Glutamatergic neuron (in vitro differentiated cells): ENCODE measurements at regions not wholly inside any gene's neighbourhood (a gene's known extent, or its start where the extent isn't known, plus 50 kb on each side); places are given as distances from the start of the nearest gene placed in this dataset.

ENCODE experiments used
- DNase-seq: peaks from one replicate; pipeline ENCODE4 v3.0.0; 2022
- H3K27ac Mint-ChIP-seq: one replicate; pipeline ENCODE4 v1.8.0; 2020; ENCODE audit warnings: mild to moderate bottlenecking, mixed read lengths, inconsistent platforms; ENCODE audit not compliant: unreplicated experiment
- H3K27me3 Mint-ChIP-seq: one replicate; pipeline ENCODE4 v1.8.0; 2020; ENCODE audit warnings: mild to moderate bottlenecking, moderate library complexity, mixed read lengths, inconsistent platforms; ENCODE audit not compliant: unreplicated experiment
- H3K36me3 Mint-ChIP-seq: one replicate; pipeline ENCODE4 v1.8.0; 2020; ENCODE audit warnings: mild to moderate bottlenecking, mixed read lengths, inconsistent platforms; ENCODE audit not compliant: unreplicated experiment
- H3K4me1 Mint-ChIP-seq: one replicate; pipeline ENCODE4 v1.8.0; 2020; ENCODE audit warnings: mild to moderate bottlenecking, low read depth, mixed read lengths, inconsistent platforms; ENCODE audit not compliant: unreplicated experiment
- H3K4me3 Mint-ChIP-seq: one replicate; pipeline ENCODE4 v1.8.0; 2020; ENCODE audit warnings: mild to moderate bottlenecking, mixed read lengths, inconsistent platforms; ENCODE audit not compliant: unreplicated experiment
- H3K9me3 Mint-ChIP-seq: one replicate; pipeline ENCODE4 v1.8.0; 2020; ENCODE audit warnings: mild to moderate bottlenecking, moderate library complexity, mixed read lengths, inconsistent platforms; ENCODE audit not compliant: unreplicated experiment
- CTCF ChIP-seq: fragments of 200-600 bp; sonication (generic); IDR thresholded peaks from one replicate; pipeline ENCODE4 v1.5.0; 2021; ENCODE audit not compliant: partially characterized antibody, unreplicated experiment

GRCh38 chr10:108980869-108981268 lies 942.4 kb downstream of the XPNPEP1 start:
- H3K27me3 Mint-ChIP-seq, result no peaks in the 10 kb centered on the region

GRCh38 chr10:108975459-108976058 lies 947.8 kb downstream of the XPNPEP1 start:
- no peaks in the 10 kb centered on the region for H3K4me1 Mint-ChIP-seq

More at GRCh38 chr10:108980869-108981268, 942.4 kb downstream of the XPNPEP1 start:
- Mint-ChIP-seq H3K9me3 (no peaks in the 10 kb centered on the region), H3K4me1 (no peaks in the 10 kb centered on the region), H3K27ac (no peak overlapping the region), H3K36me3 (no peaks in the 10 kb centered on the region), H3K4me3 (no peak overlapping the region)
- no peak for TF ChIP-seq CTCF
- no peak for DNase-seq

GRCh38 chr10:108970016-108970415 lies 953.3 kb downstream of the XPNPEP1 start:
- Mint-ChIP-seq H3K4me3 (no peak overlapping the region), H3K27ac (no peak overlapping the region), H3K9me3 (no peaks in the 10 kb centered on the region), H3K36me3 (no peaks in the 10 kb centered on the region), H3K27me3 (peaks cover 2% of the 10 kb centered on the region), H3K4me1 (no peaks in the 10 kb centered on the region)
- no peak for DNase-seq
- TF ChIP-seq CTCF, result no peak

More at GRCh38 chr10:108975459-108976058, 947.8 kb downstream of the XPNPEP1 start:
- Mint-ChIP-seq H3K4me3 (no peak overlapping the region), H3K27ac (no peak overlapping the region), H3K27me3 (peaks cover 2% of the 10 kb centered on the region), H3K9me3 (no peaks in the 10 kb centered on the region), H3K36me3 (no peaks in the 10 kb centered on the region)
- no peak for DNase-seq
- TF ChIP-seq CTCF, result no peak

- Mint-ChIP-seq H3K9me3 (no peaks in the 10 kb centered on the region), H3K4me3 (no peak overlapping the region), H3K36me3 (no peaks in the 10 kb centered on the region), H3K27ac (no peak overlapping the region), H3K4me1 (no peaks in the 10 kb centered on the region), H3K27me3 (no peaks in the 10 kb centered on the region)
- TF ChIP-seq CTCF, result no peak
- no peak for DNase-seq
These were observed 956.9 kb downstream of the XPNPEP1 start for GRCh38 chr10:108966411-108966810.

- Mint-ChIP-seq H3K4me3 (no peak overlapping the region), H3K9me3 (no peaks in the 10 kb centered on the region), H3K27ac (no peak overlapping the region), H3K36me3 (no peaks in the 10 kb centered on the region), H3K27me3 (no peaks in the 10 kb centered on the region), H3K4me1 (no peaks in the 10 kb centered on the region)
- no peak for TF ChIP-seq CTCF
- DNase-seq, result no peak
These were observed 957.3 kb downstream of the XPNPEP1 start for GRCh38 chr10:108966005-108966404.
